ENCODE measurements at regions not wholly inside any gene's neighbourhood (a gene's known extent, or its start where the extent isn't known, plus 50 kb on each side); places are given as distances from the start of the nearest gene placed in this dataset.
"Not testable (repeated sequence)": the region's sequence is repeated elsewhere in the genome, so short reads cannot be mapped to it uniquely, and the experiment has no call there.

- TF ChIP-seq MYC (IDR thresholded peaks at IDR 0.05; ENCODE audit: low read depth, low read length) (no peak), POLR2AphosphoS5 (IDR thresholded peaks at IDR 0.05; ENCODE audit: insufficient read depth, low read depth, low read length) (no peak), FOS (IDR thresholded peaks at IDR 0.05; ENCODE audit: borderline replicate concordance, insufficient read depth, low read length) (no peak)
- no peak for FAIRE-seq
Measured at GRCh38 chr10:3654496-3654895, 130.5 kb downstream of the KLF6 start.

GRCh38 chr10:3653303-3653702 lies 131.7 kb downstream of the KLF6 start:
- dilution Hi-C loops (cut with MboI; ENCODE audit: extremely low pct_ligation_motif_present, low sequenced_read_pairs); H3K4me2 ChIP-seq (ENCODE audit: insufficient read depth, low read length): not testable (repeated sequence)

More at GRCh38 chr10:3654496-3654895, 130.5 kb downstream of the KLF6 start:
- Histone ChIP-seq H3K4me2 (ENCODE audit: insufficient read depth, low read length) (no peak overlapping the region), H3K36me3 (ENCODE audit: control insufficient read depth in 2 of 2, extremely low read depth in 1 of 2, insufficient read depth in 2 of 2, low read length in 2 of 2) (no peaks in the 10 kb centered on the region), H3K27me3 (ENCODE audit: control insufficient read depth in 2 of 2, insufficient read depth in 2 of 2, low read length in 2 of 2) (peaks cover 1 to 7% of the 10 kb centered on the region in 2 experiments), H2AFZ (ENCODE audit: low read depth, low read length) (no peak overlapping the region), H4K20me1 (replicated peaks; ENCODE audit: control insufficient read depth, extremely low read depth, insufficient read depth, low read length) (no peaks in the 10 kb centered on the region), H3K9ac (replicated peaks; ENCODE audit: extremely low read depth, insufficient read depth, low read length) (no peak overlapping the region), H3K9me3 (replicated peaks; ENCODE audit: control insufficient read depth, insufficient read depth, low read length) (no peaks in the 10 kb centered on the region), H3K27ac (ENCODE audit: insufficient read depth, low read depth, low read length) (no peak overlapping the region), H3K4me1 (ENCODE audit: control insufficient read depth, extremely low read depth, insufficient read depth, low read length) (peaks cover 4% of the 10 kb centered on the region), H3K4me3 (replicated peaks in 1 of 3; ENCODE audit: insufficient read depth in 1 of 3, low read depth in 1 of 3, low read length in 3 of 3) (no peak overlapping the region), H3K79me2 (ENCODE audit: control insufficient read depth, insufficient read depth, low read length) (no peaks in the 10 kb centered on the region), H3K9me1 (replicated peaks; ENCODE audit: control insufficient read depth, extremely low read depth, insufficient read depth, low read length) (no peaks in the 10 kb centered on the region)
- dilution Hi-C loops (cut with MboI; ENCODE audit: extremely low pct_ligation_motif_present, low sequenced_read_pairs) (no loop called here), intact Hi-C loops (cut with micrococcal nuclease) (no loop called here)
- no TSS peak for BruUV-seq (replicated peaks)
- ChIA-PET CTCF (no interaction called here), POLR2A (no interaction called here)
- no peak for DNase-seq (ENCODE audit: low read depth, low spot score)

More at GRCh38 chr10:3653303-3653702, 131.7 kb downstream of the KLF6 start:
- H3K9ac ChIP-seq (replicated peaks; ENCODE audit: extremely low read depth, insufficient read depth, low read length); H3K4me1 ChIP-seq (ENCODE audit: control insufficient read depth, extremely low read depth, insufficient read depth, low read length); H3K27me3 ChIP-seq (ENCODE audit: control insufficient read depth in 2 of 2, insufficient read depth in 2 of 2, low read length in 2 of 2); H4K20me1 ChIP-seq (replicated peaks; ENCODE audit: control insufficient read depth, extremely low read depth, insufficient read depth, low read length); H3K9me1 ChIP-seq (replicated peaks; ENCODE audit: control insufficient read depth, extremely low read depth, insufficient read depth, low read length); H3K36me3 ChIP-seq (ENCODE audit: control insufficient read depth in 2 of 2, extremely low read depth in 1 of 2, insufficient read depth in 2 of 2, low read length in 2 of 2); POLR2A ChIA-PET; FAIRE-seq; H3K4me3 ChIP-seq (replicated peaks in 1 of 3; ENCODE audit: insufficient read depth in 1 of 3, low read depth in 1 of 3, low read length in 3 of 3); H3K79me2 ChIP-seq (ENCODE audit: control insufficient read depth, insufficient read depth, low read length); H2AFZ ChIP-seq (ENCODE audit: low read depth, low read length); intact Hi-C loops (cut with micrococcal nuclease); CTCF ChIA-PET; H3K9me3 ChIP-seq (replicated peaks; ENCODE audit: control insufficient read depth, insufficient read depth, low read length); H3K27ac ChIP-seq (ENCODE audit: insufficient read depth, low read depth, low read length); BruUV-seq (replicated peaks); DNase-seq (ENCODE audit: low read depth, low spot score): not testable (repeated sequence)
